Transverse colon (tissue), 4 donors: ENCODE measurements at regions not wholly inside any gene's neighbourhood (a gene's known extent, or its start where the extent isn't known, plus 50 kb on each side); places are given as distances from the start of the nearest gene placed in this dataset.

Source experiments
- DNase-seq: peaks from one replicate; pipeline ENCODE4 v3.0.0-alpha.2; 2019
- H3K27ac ChIP-seq, 4 donors: fragments of 200-600 bp; sonication (generic); 2 replicates each; pipeline ENCODE4 v1.5.1; 2016 to 2018; ENCODE audit warnings: inconsistent platforms in 4 of 4
- H3K27me3 ChIP-seq: fragments of 200-600 bp; sonication (generic); 2 replicates; pipeline ENCODE4 v1.5.1; 2017; ENCODE audit warnings: inconsistent platforms
- H3K36me3 ChIP-seq, 4 donors: fragments of 200-600 bp; sonication (generic); 2 replicates each; pipeline ENCODE4 v1.5.1; 2017 to 2019; ENCODE audit warnings: inconsistent platforms in 4 of 4
- H3K4me1 ChIP-seq, 4 donors: fragments of 200-600 bp; sonication (generic); 2 replicates each; pipeline ENCODE4 v1.5.1; 2017 to 2020; ENCODE audit warnings: inconsistent platforms in 4 of 4
- H3K4me3 ChIP-seq, 4 donors: fragments of 200-600 bp; sonication (generic); 1 replicate in 1 of 4; 2 replicates in 3 of 4; pipeline versions ENCODE4 v1.5.1 to v1.6.1; 2017 to 2019; ENCODE audit warnings: inconsistent platforms in 4 of 4
- H3K9me3 ChIP-seq, 2 donors: fragments of 200-600 bp; sonication (generic); 2 replicates each; pipeline ENCODE4 v1.5.1; 2017 to 2019; ENCODE audit warnings: inconsistent platforms in 2 of 2
- EP300 ChIP-seq: sonication (generic); formaldehyde crosslinking; IDR thresholded peaks from one replicate; pipeline ENCODE4 v1.6.1; 2017; ENCODE audit warnings: antibody characterized with exemption, low read depth
- POLR2A ChIP-seq: fragments of 450-650 bp; IDR thresholded peaks from one replicate; pipeline ENCODE4 v1.6.1; 2016; ENCODE audit warnings: antibody characterized with exemption, mild to moderate bottlenecking, moderate library complexity
- POLR2AphosphoS5 ChIP-seq, 3 donors: sonication (generic); formaldehyde crosslinking; IDR thresholded peaks; one replicate each; pipeline ENCODE4 v1.6.1; 2016; ENCODE audit warnings: antibody characterized with exemption in 3 of 3
- WGBS, 2 donors: methylation state at CpG; one replicate each; pipeline ENCODE4 v1.1.5; 2018; ENCODE audit warnings: low coverage in 1 of 2; 5-methylcytosine and 5-hydroxymethylcytosine counted together
- in situ Hi-C, 4 donors: fragments of 200-750 bp; cut with MboI; loops; one replicate each; pipeline versions ENCODE4 v1.15.0 to v1.15.1; 2017; ENCODE audit warnings: low sequenced_read_pairs in 3 of 4, low pct_ligation_motif_present in 1 of 4, low pct_unique_long_range_greater_than_20kb in 1 of 4
- intact Hi-C: fragments of 100-400 bp; cut with DNase I; formaldehyde crosslinking; loops from one replicate; pipeline ENCODE4 v1.15.1; 2023; ENCODE audit warnings: low total_unique reads
- TF ChIP-seq, protein P1 (sequence below), 5 experiments: fragments of 200-600 bp in 3 of 5; fragments of 450-650 bp in 2 of 5; sonication (generic) in 3 of 5; IDR thresholded peaks; 1 replicate in 2 of 5; 2 replicates in 3 of 5; pipeline ENCODE4 v1.5.1; 2016 to 2017; ENCODE audit warnings: antibody characterized with exemption in 5 of 5, inconsistent platforms in 3 of 5, mild to moderate bottlenecking in 2 of 5, moderate library complexity in 1 of 5

GRCh38 chr4:144356941-144357381 lies 216.4 kb upstream of the GYPA start:
- intact Hi-C loops (no loop called here), in situ Hi-C loops (no loop called here)
- H3K9me3 ChIP-seq = no peaks in the 10 kb centered on the region
- 38 to 62% methylated on average over 8 to 9 of the region's 9 CpGs for WGBS, 2 donors
- DNase-seq = no peak
- H3K27ac ChIP-seq = no peak overlapping the region
- no peak overlapping the region for H3K4me3 ChIP-seq
- H3K4me1 ChIP-seq = no peaks in the 10 kb centered on the region
- no peaks in the 10 kb centered on the region for H3K27me3 ChIP-seq
- H3K36me3 ChIP-seq = no peaks in the 10 kb centered on the region
- TF ChIP-seq POLR2A = no peak
- TF ChIP-seq EP300 = no peak
- no peak for TF ChIP-seq POLR2AphosphoS5 (IDR thresholded peaks at IDR 0.05)
- TF ChIP-seq, protein P1, sequence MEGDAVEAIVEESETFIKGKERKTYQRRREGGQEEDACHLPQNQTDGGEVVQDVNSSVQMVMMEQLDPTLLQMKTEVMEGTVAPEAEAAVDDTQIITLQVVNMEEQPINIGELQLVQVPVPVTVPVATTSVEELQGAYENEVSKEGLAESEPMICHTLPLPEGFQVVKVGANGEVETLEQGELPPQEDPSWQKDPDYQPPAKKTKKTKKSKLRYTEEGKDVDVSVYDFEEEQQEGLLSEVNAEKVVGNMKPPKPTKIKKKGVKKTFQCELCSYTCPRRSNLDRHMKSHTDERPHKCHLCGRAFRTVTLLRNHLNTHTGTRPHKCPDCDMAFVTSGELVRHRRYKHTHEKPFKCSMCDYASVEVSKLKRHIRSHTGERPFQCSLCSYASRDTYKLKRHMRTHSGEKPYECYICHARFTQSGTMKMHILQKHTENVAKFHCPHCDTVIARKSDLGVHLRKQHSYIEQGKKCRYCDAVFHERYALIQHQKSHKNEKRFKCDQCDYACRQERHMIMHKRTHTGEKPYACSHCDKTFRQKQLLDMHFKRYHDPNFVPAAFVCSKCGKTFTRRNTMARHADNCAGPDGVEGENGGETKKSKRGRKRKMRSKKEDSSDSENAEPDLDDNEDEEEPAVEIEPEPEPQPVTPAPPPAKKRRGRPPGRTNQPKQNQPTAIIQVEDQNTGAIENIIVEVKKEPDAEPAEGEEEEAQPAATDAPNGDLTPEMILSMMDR (IDR thresholded peaks at IDR 0.05) = no peak

DNA sequence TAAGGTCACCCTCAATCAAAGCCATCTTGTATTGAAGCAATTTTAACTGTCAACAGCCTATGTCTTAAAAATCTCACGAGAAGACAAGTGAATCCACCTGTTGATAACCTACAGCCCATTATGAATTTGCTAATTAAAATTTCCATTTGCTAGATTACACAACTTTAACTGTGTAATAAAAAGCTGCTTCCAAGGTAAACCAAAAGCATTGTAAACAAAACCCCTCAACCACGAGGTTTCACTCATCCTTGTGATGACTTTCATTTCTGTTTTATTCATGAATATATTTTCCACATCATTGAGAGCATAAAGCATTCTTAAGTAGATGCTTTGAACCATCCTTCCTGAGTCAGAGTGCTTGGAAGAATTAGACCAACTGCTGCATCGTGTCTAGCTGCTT lies 217.5 kb upstream of the GYPA start:
- 31 to 45% methylated on average over 2 to 3 of the region's 3 CpGs for WGBS, 2 donors
- H3K36me3 ChIP-seq = no peaks in the 10 kb centered on the region
- no peaks in the 10 kb centered on the region for H3K27me3 ChIP-seq
- intact Hi-C loops (no loop called here), in situ Hi-C loops (no loop called here)
- no peak for DNase-seq
- no peak overlapping the region for H3K27ac ChIP-seq
- TF ChIP-seq POLR2AphosphoS5 (IDR thresholded peaks at IDR 0.05) (no peak), POLR2A (no peak), EP300 (no peak)
- TF ChIP-seq, protein P1 (IDR thresholded peaks at IDR 0.05) = no peak
- no peaks in the 10 kb centered on the region for H3K4me1 ChIP-seq
- H3K9me3 ChIP-seq = no peaks in the 10 kb centered on the region
- H3K4me3 ChIP-seq = no peak overlapping the region

GRCh38 chr4:144360146-144360793 lies 219.8 kb upstream of the GYPA start:
- H3K36me3 ChIP-seq = no peaks in the 10 kb centered on the region
- H3K4me1 ChIP-seq = no peaks in the 10 kb centered on the region
- H3K9me3 ChIP-seq = no peaks in the 10 kb centered on the region
- WGBS, 2 donors = 76 to 92% methylated on average over 1 to 3 of the region's 3 CpGs
- DNase-seq = no peak
- TF ChIP-seq, protein P1 (IDR thresholded peaks at IDR 0.05) = no peak
- no peak for TF ChIP-seq POLR2A
- TF ChIP-seq POLR2AphosphoS5 (IDR thresholded peaks at IDR 0.05) = no peak
- no peak for TF ChIP-seq EP300
- H3K27me3 ChIP-seq = no peaks in the 10 kb centered on the region
- intact Hi-C loops = no loop called here
- no peak overlapping the region for H3K4me3 ChIP-seq
- in situ Hi-C loops = no loop called here
- H3K27ac ChIP-seq = no peak overlapping the region

GRCh38 chr4:144362366-144362765 lies 221.8 kb upstream of the GYPA start:
- in situ Hi-C loops = no loop called here
- no peaks in the 10 kb centered on the region for H3K36me3 ChIP-seq
- H3K9me3 ChIP-seq = no peaks in the 10 kb centered on the region
- intact Hi-C loops = no loop called here
- DNase-seq = no peak
- no peaks in the 10 kb centered on the region for H3K4me1 ChIP-seq
- TF ChIP-seq POLR2A (no peak), POLR2AphosphoS5 (IDR thresholded peaks at IDR 0.05) (no peak), EP300 (no peak)
- TF ChIP-seq, protein P1 (IDR thresholded peaks at IDR 0.05) = no peak
- no peak overlapping the region for H3K4me3 ChIP-seq
- H3K27ac ChIP-seq = no peak overlapping the region
- no peaks in the 10 kb centered on the region for H3K27me3 ChIP-seq
